ENCODE measurements at regions not wholly inside any gene's neighbourhood (a gene's known extent, or its start where the extent isn't known, plus 50 kb on each side); places are given as distances from the start of the nearest gene placed in this dataset.

DNA sequence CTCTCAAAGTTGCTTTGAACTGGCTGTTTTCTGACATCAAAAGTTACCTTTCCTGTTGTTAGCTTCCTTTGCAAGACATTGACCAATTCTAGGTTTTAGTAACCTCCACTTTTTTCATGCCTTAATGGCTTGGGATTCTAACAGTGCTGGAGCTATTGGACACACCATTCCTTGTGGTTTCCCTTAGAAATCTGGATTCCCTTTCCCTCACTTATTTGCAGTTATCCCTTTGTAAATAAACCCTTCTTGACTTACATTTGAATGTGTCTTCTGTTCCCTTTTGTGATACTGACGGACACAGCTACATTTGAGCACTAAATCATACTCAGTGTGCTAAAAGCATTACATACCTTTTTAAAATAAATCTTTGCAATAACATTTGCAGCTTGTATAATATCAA is 1927.6 kb upstream of the IGFBP7 start:
- TF ChIP-seq EZH2phosphoT487 (IDR thresholded peaks at IDR 0.05; ENCODE audit: insufficient read depth, low read depth): no peak
- TF ChIP-seq EZH2 (IDR thresholded peaks at IDR 0.05; ENCODE audit: insufficient read depth, poor library complexity, severe bottlenecking): no peak

Measured in GM23248 (cell line).